ENCODE measurements at regions not wholly inside any gene's neighbourhood (a gene's known extent, or its start where the extent isn't known, plus 50 kb on each side); places are given as distances from the start of the nearest gene placed in this dataset.

DNA sequence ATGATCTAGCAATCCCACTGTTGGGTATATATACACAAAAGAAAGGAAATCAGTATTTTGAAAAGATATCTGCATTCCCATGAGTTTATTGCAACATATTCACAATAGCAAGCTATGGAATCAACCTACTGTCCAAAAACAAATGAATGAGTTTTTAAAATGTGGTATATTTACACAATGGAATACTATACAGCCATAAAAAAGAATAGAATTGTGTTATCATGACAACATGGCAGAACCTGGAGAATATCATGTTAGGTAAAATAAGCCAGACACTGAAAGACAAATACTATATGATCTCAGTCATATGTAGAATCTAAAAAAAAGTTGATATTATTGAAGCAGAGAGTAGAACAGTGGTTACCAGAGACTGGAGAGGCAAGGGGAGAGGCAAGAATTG lies 732.6 kb downstream of the MCTP2 start:
- Histone ChIP-seq H3K4me2 (ENCODE audit: control insufficient read depth, extremely low read depth, insufficient read depth, low read depth, low read length) (no peak overlapping the region), H3K9ac (ENCODE audit: control insufficient read depth, extremely low read depth, insufficient read depth, low read length) (no peak overlapping the region), H2AFZ (ENCODE audit: control insufficient read depth, low read length) (no peak overlapping the region), H4K20me1 (ENCODE audit: control insufficient read depth, extremely low read depth, insufficient read depth, low read length) (no peaks in the 10 kb centered on the region), H3K36me3 (ENCODE audit: control insufficient read depth in 2 of 2, extremely low read depth in 1 of 2, insufficient read depth in 2 of 2, low read length in 2 of 2) (no peaks in the 10 kb centered on the region), H3K9me1 (ENCODE audit: control insufficient read depth, extremely low read depth, insufficient read depth, low read length) (no peaks in the 10 kb centered on the region), H3K4me1 (ENCODE audit: control insufficient read depth, extremely low read depth, insufficient read depth, low read length) (no peaks in the 10 kb centered on the region), H3K9me3 (ENCODE audit: control insufficient read depth, low read depth, low read length) (no peaks in the 10 kb centered on the region), H3K4me3 (ENCODE audit: control insufficient read depth in 2 of 3, extremely low read depth in 1 of 3, insufficient read depth in 2 of 3, low read depth in 1 of 3, low read length in 3 of 3) (no peak overlapping the region), H3K27ac (ENCODE audit: control insufficient read depth, insufficient read depth, low read length) (no peak overlapping the region), H3K79me2 (ENCODE audit: control insufficient read depth, insufficient read depth, low read length) (no peaks in the 10 kb centered on the region), H3K27me3 (ENCODE audit: control insufficient read depth, extremely low read depth, insufficient read depth, low read length) (no peaks in the 10 kb centered on the region)
- dilution Hi-C loops (cut with MboI; ENCODE audit: extremely low pct_ligation_motif_present, low sequenced_read_pairs): no loop called here
- DNase-seq (ENCODE audit: low read depth, low spot score): no peak
- FAIRE-seq: no peak
- TF ChIP-seq, protein P1, sequence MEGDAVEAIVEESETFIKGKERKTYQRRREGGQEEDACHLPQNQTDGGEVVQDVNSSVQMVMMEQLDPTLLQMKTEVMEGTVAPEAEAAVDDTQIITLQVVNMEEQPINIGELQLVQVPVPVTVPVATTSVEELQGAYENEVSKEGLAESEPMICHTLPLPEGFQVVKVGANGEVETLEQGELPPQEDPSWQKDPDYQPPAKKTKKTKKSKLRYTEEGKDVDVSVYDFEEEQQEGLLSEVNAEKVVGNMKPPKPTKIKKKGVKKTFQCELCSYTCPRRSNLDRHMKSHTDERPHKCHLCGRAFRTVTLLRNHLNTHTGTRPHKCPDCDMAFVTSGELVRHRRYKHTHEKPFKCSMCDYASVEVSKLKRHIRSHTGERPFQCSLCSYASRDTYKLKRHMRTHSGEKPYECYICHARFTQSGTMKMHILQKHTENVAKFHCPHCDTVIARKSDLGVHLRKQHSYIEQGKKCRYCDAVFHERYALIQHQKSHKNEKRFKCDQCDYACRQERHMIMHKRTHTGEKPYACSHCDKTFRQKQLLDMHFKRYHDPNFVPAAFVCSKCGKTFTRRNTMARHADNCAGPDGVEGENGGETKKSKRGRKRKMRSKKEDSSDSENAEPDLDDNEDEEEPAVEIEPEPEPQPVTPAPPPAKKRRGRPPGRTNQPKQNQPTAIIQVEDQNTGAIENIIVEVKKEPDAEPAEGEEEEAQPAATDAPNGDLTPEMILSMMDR (optimal IDR thresholded peaks at IDR 0.05 in 1 of 3, IDR thresholded peaks at IDR 0.05 in 1 of 3, conservative IDR thresholded peaks at IDR 0.05 in 1 of 3; ENCODE audit: extremely low read depth in 1 of 3, insufficient read depth in 2 of 3, low read length in 3 of 3): no peak
- TF ChIP-seq EZH2 (IDR thresholded peaks at IDR 0.05; ENCODE audit: low read length): no peak

DNA sequence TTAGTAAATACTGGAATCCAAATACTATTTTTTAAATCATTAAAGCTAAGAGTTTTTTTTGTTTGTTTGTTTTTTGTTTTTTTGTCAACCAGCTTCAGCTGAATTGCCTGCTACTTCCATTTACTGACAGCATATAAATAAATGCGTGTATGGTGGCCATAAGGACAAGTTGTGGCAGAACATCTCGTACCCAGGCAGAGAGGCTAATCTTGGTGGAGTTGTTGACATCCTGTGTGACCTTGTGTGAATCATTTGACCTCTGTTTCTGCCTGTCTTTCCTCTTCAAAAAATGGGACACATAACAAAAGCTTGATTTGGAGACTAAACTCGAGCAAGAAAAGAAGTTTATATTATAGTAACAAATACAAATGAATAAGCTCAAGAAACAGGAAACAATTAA lies 734.2 kb downstream of the MCTP2 start:
- H3K9ac ChIP-seq (ENCODE audit: control insufficient read depth, extremely low read depth, insufficient read depth, low read length): no peak overlapping the region
- no peak for DNase-seq (ENCODE audit: low read depth, low spot score)
- H3K9me1 ChIP-seq (ENCODE audit: control insufficient read depth, extremely low read depth, insufficient read depth, low read length): no peaks in the 10 kb centered on the region
- no peak overlapping the region for H3K4me2 ChIP-seq (ENCODE audit: control insufficient read depth, extremely low read depth, insufficient read depth, low read depth, low read length)
- dilution Hi-C loops (cut with MboI; ENCODE audit: extremely low pct_ligation_motif_present, low sequenced_read_pairs): no loop called here
- H3K79me2 ChIP-seq (ENCODE audit: control insufficient read depth, insufficient read depth, low read length): no peaks in the 10 kb centered on the region
- TF ChIP-seq, protein P1 (optimal IDR thresholded peaks at IDR 0.05 in 1 of 3, IDR thresholded peaks at IDR 0.05 in 1 of 3, conservative IDR thresholded peaks at IDR 0.05 in 1 of 3; ENCODE audit: extremely low read depth in 1 of 3, insufficient read depth in 2 of 3, low read length in 3 of 3): no peak
- TF ChIP-seq EZH2 (IDR thresholded peaks at IDR 0.05; ENCODE audit: low read length): no peak
- H2AFZ ChIP-seq (ENCODE audit: control insufficient read depth, low read length): no peak overlapping the region
- no peaks in the 10 kb centered on the region for H3K36me3 ChIP-seq (ENCODE audit: control insufficient read depth in 2 of 2, extremely low read depth in 1 of 2, insufficient read depth in 2 of 2, low read length in 2 of 2)
- H3K27me3 ChIP-seq (ENCODE audit: control insufficient read depth, extremely low read depth, insufficient read depth, low read length): no peaks in the 10 kb centered on the region
- no peak for FAIRE-seq
- H3K4me1 ChIP-seq (ENCODE audit: control insufficient read depth, extremely low read depth, insufficient read depth, low read length): no peaks in the 10 kb centered on the region
- no peak overlapping the region for H3K27ac ChIP-seq (ENCODE audit: control insufficient read depth, insufficient read depth, low read length)
- no peak overlapping the region for H3K4me3 ChIP-seq (ENCODE audit: control insufficient read depth in 2 of 3, extremely low read depth in 1 of 3, insufficient read depth in 2 of 3, low read depth in 1 of 3, low read length in 3 of 3)
- H4K20me1 ChIP-seq (ENCODE audit: control insufficient read depth, extremely low read depth, insufficient read depth, low read length): no peaks in the 10 kb centered on the region
- H3K9me3 ChIP-seq (ENCODE audit: control insufficient read depth, low read depth, low read length): no peaks in the 10 kb centered on the region

All from keratinocyte (primary cell).